Pancreas (tissue), 10 donors: ENCODE measurements at regions not wholly inside any gene's neighbourhood (a gene's known extent, or its start where the extent isn't known, plus 50 kb on each side); places are given as distances from the start of the nearest gene placed in this dataset.

Experiments used
- ATAC-seq, 4 donors: fragments of 200-7000 bp; cut with Tn5 transposase; one replicate each; pipeline versions ENCODE4 v1.8.0 to v1.9.1; 2020; ENCODE audit warnings: mild to moderate bottlenecking in 4 of 4, moderate library complexity in 4 of 4
- DNase-seq, 6 donors: peaks; one replicate each; pipeline ENCODE4 v3.0.0-alpha.2; 2020
- FAIRE-seq: peaks from 2 replicates; lab custom pipeline; 2012; peaks lifted over from hg19 to GRCh38; lab: Jason Lieb, UNC
- H3K27ac ChIP-seq, 4 donors: fragments of 200-600 bp; sonication (generic); 1 replicate in 3 of 4; 2 replicates in 1 of 4; pipeline versions ENCODE4 v1.5.0 to v1.8.0; 2020
- H3K27me3 ChIP-seq, 4 donors: fragments of 200-600 bp; one replicate each; pipeline ENCODE4 v1.8.0; 2021
- H3K36me3 ChIP-seq, 3 donors: fragments of 200-600 bp; sonication (generic) in 1 of 3; one replicate each; pipeline versions ENCODE4 v1.5.0 to v1.8.0; 2020 to 2021
- H3K4me1 ChIP-seq, 3 donors: fragments of 200-600 bp; one replicate each; pipeline ENCODE4 v1.8.0; 2021
- H3K4me3 ChIP-seq, 4 donors: fragments of 200-600 bp; sonication (generic) in 2 of 4; one replicate each; pipeline versions ENCODE4 v1.5.0 to v1.8.0; 2020 to 2021
- H3K9me3 ChIP-seq, 4 donors: fragments of 200-600 bp; one replicate each; pipeline ENCODE4 v1.8.0; 2021
- CTCF ChIP-seq, 4 donors: fragments of 200-600 bp; sonication (generic) in 3 of 4; IDR thresholded peaks; one replicate each; pipeline versions ENCODE4 v1.5.0 to v1.8.0; 2021; ENCODE audit warnings: antibody characterized with exemption in 4 of 4
- WGBS, 2 donors: extraction: QIAGEN DNeasy Blood & Tissue Kit; methylation state at CpG; one replicate each; pipeline ENCODE4 v1.1.7; 2013; 5-methylcytosine and 5-hydroxymethylcytosine counted together
- intact Hi-C, 3 donors: fragments of 100-400 bp; cut with DNase I; formaldehyde crosslinking; loops; one replicate each; pipeline versions ENCODE4 v1.11.1 to v1.14.2; 2022
- donor health status: healthy with polysubstance abuse.
- donor health status: DM: no; HTN: no; CAD: no; lungs with moderate emphysema.
- donor health status: DM: no; HTN: no; CAD: no.
- donor health status: control.
- donor health status: control.
- donor health status: Bipolar disorder and iron deficiency.
- donor health status: DM: yes; HTN: yes; CAD: no.
- donor health status: DM: no; HTN: no; CAD: no.
- donor health status: DM: no; HTN: no; CAD: no.
- donor health status: DM: yes; HTN: yes; CAD: no.

- DNase-seq = no peak
- FAIRE-seq = no peak
- Histone ChIP-seq H3K4me1 (no peaks in the 10 kb centered on the region), H3K27me3 (peaks cover 0 to 11% (median 0%) of the 10 kb centered on the region in 4 donors), H3K27ac (no peak overlapping the region), H3K4me3 (no peak overlapping the region), H3K36me3 (no peaks in the 10 kb centered on the region), H3K9me3 (no peaks in the 10 kb centered on the region)
- intact Hi-C loops = no loop called here
- 63 to 70% methylated on average over 14 of the region's 14 CpGs for WGBS, 2 donors
- ATAC-seq = no peak
- no peak for TF ChIP-seq CTCF (IDR thresholded peaks at IDR 0.05)
Measured at GRCh38 chr1:29829448-29830344, 593.4 kb downstream of the PTPRU start.

- WGBS, 2 donors = 56 to 63% methylated on average over 23 of the region's 23 CpGs
Measured at GRCh38 chr1:29828526-29829447, 592.5 kb downstream of the PTPRU start.

GRCh38 chr1:29827801-29828525, 591.6 kb downstream of the PTPRU start:
- peaks cover 0 to 11% (median 0%) of the 10 kb centered on the region in 4 donors for H3K27me3 ChIP-seq
- intact Hi-C loops = no loop called here
- ATAC-seq = no peak
- FAIRE-seq = no peak
- no peak for TF ChIP-seq CTCF (IDR thresholded peaks at IDR 0.05)
- WGBS, 2 donors = 63 to 73% methylated on average over 7 of the region's 7 CpGs
- no peak overlapping the region for H3K27ac ChIP-seq
- no peak for DNase-seq
- H3K4me1 ChIP-seq = no peaks in the 10 kb centered on the region
- no peaks in the 10 kb centered on the region for H3K9me3 ChIP-seq
- H3K4me3 ChIP-seq = no peak overlapping the region
- no peaks in the 10 kb centered on the region for H3K36me3 ChIP-seq

More at GRCh38 chr1:29828526-29829447, 592.5 kb downstream of the PTPRU start:
- FAIRE-seq = no peak
- Histone ChIP-seq H3K4me1 (no peaks in the 10 kb centered on the region), H3K9me3 (no peaks in the 10 kb centered on the region), H3K27ac (no peak overlapping the region), H3K27me3 (peaks cover 0 to 11% (median 0%) of the 10 kb centered on the region in 4 donors), H3K4me3 (no peak overlapping the region), H3K36me3 (no peaks in the 10 kb centered on the region)
- DNase-seq = no peak
- intact Hi-C loops = no loop called here
- no peak for ATAC-seq
- TF ChIP-seq CTCF (IDR thresholded peaks at IDR 0.05) = no peak

GRCh38 chr1:29827237-29827750, 591.0 kb downstream of the PTPRU start:
- Histone ChIP-seq H3K4me3 (no peak overlapping the region), H3K27ac (no peak overlapping the region), H3K36me3 (no peaks in the 10 kb centered on the region), H3K9me3 (no peaks in the 10 kb centered on the region), H3K27me3 (peaks cover 0 to 11% (median 0%) of the 10 kb centered on the region in 4 donors), H3K4me1 (no peaks in the 10 kb centered on the region)
- DNase-seq = no peak
- intact Hi-C loops = no loop called here
- TF ChIP-seq CTCF (IDR thresholded peaks at IDR 0.05) = no peak
- no peak for FAIRE-seq
- 45 to 59% methylated on average over 12 of the region's 12 CpGs for WGBS, 2 donors
- ATAC-seq = no peak
